GM21526 (cell line): ENCODE measurements at regions not wholly inside any gene's neighbourhood (a gene's known extent, or its start where the extent isn't known, plus 50 kb on each side); places are given as distances from the start of the nearest gene placed in this dataset.
"Not testable (repeated sequence)": the region's sequence is repeated elsewhere in the genome, so short reads cannot be mapped to it uniquely, and the experiment has no call there.

Experiments
- ATAC-seq: cut with Tn5 transposase; IDR thresholded peaks from one replicate; pipeline ENCODE4 v1.9.1; 2021; ENCODE audit warnings: moderate library complexity; ENCODE audit not compliant: unreplicated experiment, low FRiP score

GRCh38 chr4:126969360-126970235 is 663.2 kb upstream of the INTU start:
- ATAC-seq: no peak

- no peak for ATAC-seq
These were observed 659.6 kb upstream of the INTU start for GRCh38 chr4:126973201-126973600.

DNA sequence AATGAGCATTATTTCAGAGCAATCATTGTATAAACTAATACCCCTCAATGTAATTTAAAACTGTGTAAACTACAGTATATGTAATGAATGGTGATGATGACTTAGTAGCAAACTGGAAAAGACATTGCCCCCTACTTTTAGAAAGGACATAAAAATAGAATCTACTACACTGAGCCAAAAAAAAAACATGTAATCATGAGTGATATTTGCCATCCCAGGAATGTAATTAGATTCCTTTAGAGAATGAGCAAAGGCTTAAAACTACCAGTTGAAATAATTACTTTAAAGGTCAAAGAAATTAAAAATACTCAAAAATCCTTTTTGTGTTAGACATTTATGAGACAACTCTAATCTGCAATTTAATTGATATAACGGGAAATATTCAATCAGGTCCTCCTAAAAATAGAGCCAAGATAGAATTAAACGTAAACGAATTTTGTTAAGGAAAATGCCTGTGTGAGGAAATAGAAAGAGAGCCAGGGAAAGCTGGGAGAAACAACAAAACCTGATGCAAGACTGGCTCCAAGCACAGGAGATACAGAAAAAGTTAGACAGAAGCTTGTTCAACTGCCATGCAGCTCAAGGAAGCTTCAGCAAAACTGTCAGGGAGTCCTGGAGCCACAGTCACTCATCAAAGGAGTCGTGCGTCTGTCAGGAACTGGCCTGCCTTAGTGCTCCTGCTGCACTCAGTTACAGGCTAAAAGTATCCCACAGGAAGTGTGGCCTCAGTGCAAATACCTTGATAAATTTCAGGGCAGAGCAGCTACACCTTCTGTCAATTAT is 655.7 kb upstream of the INTU start:
- no peak for ATAC-seq

DNA sequence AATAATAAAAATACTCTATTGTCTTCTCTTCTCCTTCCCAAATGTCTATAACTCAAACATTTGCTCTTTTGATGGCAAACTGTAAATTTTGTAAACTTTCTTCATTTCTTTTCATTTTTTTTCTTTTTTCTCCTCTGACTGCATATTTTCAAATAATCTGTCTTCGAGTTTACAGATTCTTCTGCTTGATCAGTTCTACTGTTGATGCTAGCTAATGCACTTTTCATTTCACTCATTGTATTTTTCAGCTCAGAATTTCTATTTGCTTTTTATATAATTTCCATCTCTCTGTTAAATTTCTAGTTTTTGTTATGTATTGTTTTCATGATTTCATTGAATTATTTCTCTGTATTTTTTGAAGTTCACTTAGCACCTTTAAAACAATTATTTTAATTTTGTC is 646.8 kb upstream of the INTU start:
- ATAC-seq: no peak

DNA sequence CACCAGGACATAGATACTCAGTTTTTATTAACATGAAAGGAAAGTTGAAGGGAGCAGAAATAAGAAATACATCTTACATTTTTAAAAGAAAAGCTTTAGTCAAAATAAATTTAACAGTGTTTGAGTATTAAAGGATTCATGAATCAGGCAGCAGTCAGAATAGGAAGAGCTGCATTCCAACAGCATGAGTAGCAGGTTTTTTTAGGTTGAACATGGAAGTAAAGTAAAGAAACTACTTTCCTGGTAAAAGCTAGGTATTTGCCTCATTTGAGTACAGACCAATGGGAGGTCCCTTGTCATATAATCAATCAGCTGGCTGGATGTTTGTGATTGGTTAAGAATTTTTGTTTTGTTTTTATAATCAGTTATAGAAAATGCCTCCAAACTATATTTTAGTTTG is 645.9 kb upstream of the INTU start:
- ATAC-seq: no peak

DNA sequence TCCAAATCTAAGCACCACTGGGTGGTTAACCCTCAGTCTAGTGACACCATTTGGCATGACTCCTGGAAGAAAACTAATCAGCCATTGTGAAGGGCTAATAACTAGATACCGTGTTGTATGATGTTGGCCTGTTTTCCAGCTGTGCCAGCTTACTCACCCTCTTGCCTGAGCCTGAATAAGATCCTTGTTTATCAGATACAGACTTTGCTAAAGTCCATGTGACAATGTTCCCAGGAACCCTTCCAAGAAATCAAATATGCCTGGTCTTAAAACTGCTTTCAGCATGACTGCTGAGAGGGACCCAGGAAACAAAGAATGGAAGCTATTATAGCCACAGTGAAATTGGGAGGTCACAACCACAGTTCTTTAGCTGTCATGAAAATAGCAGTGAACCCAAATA is 640.8 kb upstream of the INTU start:
- no peak for ATAC-seq

- no peak for ATAC-seq
These were observed 639.8 kb upstream of the INTU start for GRCh38 chr4:126992910-126993309.

GRCh38 chr4:126993351-126993750 is 639.4 kb upstream of the INTU start:
- no peak for ATAC-seq

DNA sequence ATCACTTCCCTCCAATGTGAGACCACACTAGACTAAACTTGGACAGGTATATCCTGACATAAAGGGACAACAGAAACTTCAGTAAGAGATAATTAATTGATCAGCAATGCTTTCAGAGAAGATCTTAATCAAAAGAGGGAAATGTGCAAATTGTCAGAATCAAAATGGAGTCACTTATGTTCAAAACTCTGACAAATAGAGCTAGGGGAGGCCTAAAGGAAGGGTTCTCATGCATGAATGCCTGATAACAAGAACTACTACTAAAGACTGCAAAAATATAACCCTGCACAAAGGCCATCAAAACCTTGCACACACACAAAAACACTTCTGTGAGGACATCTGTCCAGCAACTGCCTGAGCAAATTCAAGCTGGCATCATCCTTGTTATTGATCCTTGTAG is 637.5 kb upstream of the INTU start:
- ATAC-seq: no peak

- ATAC-seq: no peak
These were observed 632.6 kb upstream of the INTU start for GRCh38 chr4:127000110-127000509.

GRCh38 chr4:127000846-127001245 is 631.9 kb upstream of the INTU start:
- no peak for ATAC-seq

DNA sequence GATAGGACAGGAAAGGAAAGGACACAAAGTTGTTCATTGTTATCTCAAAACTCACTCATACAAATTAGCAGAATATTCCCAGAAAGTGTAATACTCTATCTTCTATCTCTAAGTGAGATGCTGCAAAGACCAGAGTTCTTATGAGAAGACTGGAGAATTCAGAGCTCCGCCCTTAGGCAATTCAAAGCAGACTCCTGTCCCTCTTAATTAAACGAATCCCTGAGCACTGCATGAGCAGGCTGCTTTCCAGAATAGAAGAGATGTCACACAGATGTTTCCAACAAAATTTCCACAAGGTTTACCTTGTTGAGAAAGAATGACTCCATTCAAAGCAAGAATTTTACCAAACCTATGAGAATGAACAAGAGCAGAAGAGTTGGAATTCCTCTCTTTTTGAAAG is 630.8 kb upstream of the INTU start:
- no peak for ATAC-seq

DNA sequence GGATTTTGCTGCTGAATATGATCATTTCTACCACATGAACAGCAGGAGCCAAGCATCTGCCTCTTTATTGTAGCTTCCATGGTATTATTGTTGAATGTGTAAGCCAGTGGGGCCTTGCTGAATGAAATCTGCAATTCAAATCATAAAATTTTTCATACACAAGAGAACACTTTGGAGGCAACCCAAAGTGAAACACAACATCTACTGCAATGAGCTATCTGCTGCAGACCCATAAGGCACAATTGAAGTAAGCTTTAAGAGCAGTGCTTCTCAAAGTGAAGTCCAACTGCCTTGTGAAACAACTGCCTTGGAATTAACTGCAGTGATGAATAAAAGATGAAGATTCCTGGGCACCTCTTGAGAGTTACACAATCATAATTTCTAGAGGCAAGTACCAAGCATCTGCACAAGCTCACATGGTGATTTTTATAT is 626.3 kb upstream of the INTU start:
- ATAC-seq: no peak

- ATAC-seq: no peak
These were observed 625.5 kb upstream of the INTU start for GRCh38 chr4:127007305-127007704.

DNA sequence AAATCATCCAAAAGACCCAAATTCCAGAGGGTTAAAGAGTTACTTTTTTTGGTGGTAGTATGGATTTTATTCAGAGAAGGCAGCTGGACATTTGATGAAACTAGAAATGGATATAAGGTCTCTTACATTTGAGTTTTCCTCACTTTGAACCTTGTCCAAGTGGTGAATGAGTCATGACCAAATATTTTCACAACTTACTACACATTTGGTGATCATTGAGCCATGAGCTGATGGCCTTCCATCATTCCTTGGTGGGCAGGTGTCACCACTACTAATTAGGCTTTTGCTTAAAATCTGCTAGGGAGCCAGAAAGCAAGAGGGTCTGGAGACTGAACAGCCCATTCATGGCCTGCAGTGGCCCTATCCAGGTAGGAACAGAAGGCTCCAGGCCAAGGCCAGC is 620.2 kb upstream of the INTU start:
- no peak for ATAC-seq

GRCh38 chr4:127015667-127016117 is 617.1 kb upstream of the INTU start:
- ATAC-seq: no peak

GRCh38 chr4:127018381-127018780 is 614.4 kb upstream of the INTU start:
- no peak for ATAC-seq

DNA sequence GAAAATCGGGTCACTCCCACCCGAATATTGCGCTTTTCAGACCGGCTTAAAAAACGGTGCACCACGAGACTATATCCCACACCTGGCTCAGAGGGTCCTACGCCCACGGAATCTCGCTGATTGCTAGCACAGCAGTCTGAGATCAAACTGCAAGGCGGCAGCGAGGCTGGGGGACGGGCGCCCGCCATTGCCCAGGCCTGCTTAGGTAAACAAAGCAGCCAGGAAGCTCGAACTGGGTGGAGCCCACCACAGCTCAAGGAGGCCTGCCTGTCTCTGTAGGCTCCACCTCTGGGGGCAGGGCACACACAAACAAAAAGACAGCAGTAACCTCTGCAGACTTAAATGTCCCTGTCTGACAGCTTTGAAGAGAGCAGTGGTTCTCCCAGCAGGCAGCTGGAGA is 611.9 kb upstream of the INTU start:
- not testable (repeated sequence) for ATAC-seq

DNA sequence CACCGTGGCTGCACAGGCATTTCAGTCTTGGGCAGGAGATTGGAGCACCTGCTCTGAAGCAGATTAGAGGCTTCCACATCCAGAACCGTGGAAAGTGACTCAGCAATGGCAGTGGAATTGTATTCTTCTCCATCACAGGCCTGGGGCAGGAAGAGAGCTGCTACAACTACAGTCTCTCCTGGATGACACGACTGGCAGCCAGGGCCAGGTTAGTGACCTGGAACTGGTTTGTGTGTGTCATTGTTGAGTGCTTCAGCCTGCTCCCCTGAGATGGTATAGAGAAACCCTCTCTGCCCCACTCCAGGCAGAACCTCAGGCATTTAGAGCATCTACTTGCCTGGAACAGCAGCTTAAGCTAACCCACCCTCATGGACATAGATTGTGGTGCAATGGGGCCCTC is 596.5 kb upstream of the INTU start:
- ATAC-seq: no peak

GRCh38 chr4:127045861-127046260 is 586.9 kb upstream of the INTU start:
- ATAC-seq: no peak

- no peak for ATAC-seq
These were observed 584.8 kb upstream of the INTU start for GRCh38 chr4:127047930-127048329.
